ENCODE measurements at regions not wholly inside any gene's neighbourhood (a gene's known extent, or its start where the extent isn't known, plus 50 kb on each side); places are given as distances from the start of the nearest gene placed in this dataset.

GRCh38 chr6:126540161-126540560 lies 200.2 kb downstream of the CENPW start:
- ChIA-PET CTCF (interaction anchor here (0.7 kb wide), 1 partner anchor 26 kb away, joined by 3 read pairs; no protein-coding TSS in a partner anchor), POLR2A (ENCODE audit: unreplicated experiment) (no interaction called here)
- Histone ChIP-seq H2AK9ac (replicated peaks; ENCODE audit: low read depth, low read length, poor library complexity) (no peak overlapping the region), H3K27ac (ENCODE audit: insufficient read depth, low read length) (no peak overlapping the region), H3K14ac (replicated peaks; ENCODE audit: low read depth, low read length) (no peak overlapping the region), H3K4me3 (ENCODE audit: insufficient read depth, low read depth, low read length) (no peak overlapping the region), H2BK5ac (ENCODE audit: low read depth, low read length, poor library complexity, severe bottlenecking) (no peak overlapping the region), H2AK5ac (ENCODE audit: low read depth, low read length) (no peak overlapping the region), H4K8ac (ENCODE audit: low read depth in 2 of 2, low read length in 2 of 2) (no peak overlapping the region), H3K9me1 (ENCODE audit: insufficient read depth, low read length) (no peaks in the 10 kb centered on the region), H2BK120ac (ENCODE audit: low read depth, low read length) (no peak overlapping the region), H3K4me1 (ENCODE audit: control insufficient read depth, insufficient read depth, low read length) (no peaks in the 10 kb centered on the region), H3K23ac (ENCODE audit: low read depth, low read length) (no peak overlapping the region), H3K9ac (ENCODE audit: low read depth, low read length) (no peak overlapping the region), H2BK15ac (ENCODE audit: low read depth, low read length) (no peak overlapping the region), H3K56ac (ENCODE audit: extremely low read depth, insufficient read depth, low read length) (no peak overlapping the region), H2BK20ac (ENCODE audit: low read depth, low read length) (no peak overlapping the region), H3K79me1 (ENCODE audit: low read depth in 1 of 2, low read length in 2 of 2) (no peaks in the 10 kb centered on the region), H2AFZ (replicated peaks; ENCODE audit: low read length, poor library complexity) (no peak overlapping the region), H3K27me3 (ENCODE audit: control insufficient read depth, insufficient read depth, low read length) (no peaks in the 10 kb centered on the region), H3K9me3 (ENCODE audit: control insufficient read depth, insufficient read depth, low read length) (no peaks in the 10 kb centered on the region), H4K5ac (ENCODE audit: low read depth, low read length) (no peak overlapping the region), H3K18ac (ENCODE audit: low read depth, low read length) (no peak overlapping the region), H3K4me2 (ENCODE audit: low read depth, low read length) (no peak overlapping the region), H3K36me3 (ENCODE audit: control insufficient read depth, insufficient read depth, low read length) (no peaks in the 10 kb centered on the region), H4K91ac (ENCODE audit: insufficient read depth, low read depth, low read length) (no peak overlapping the region), H4K20me1 (ENCODE audit: insufficient read depth, low read length) (no peaks in the 10 kb centered on the region), H3K4ac (ENCODE audit: low read depth, low read length) (no peak overlapping the region)
- in situ Hi-C loops (cut with MboI; ENCODE audit: low sequenced_read_pairs): no loop called here
- no TSS peak for BruUV-seq (replicated peaks)
- DNase-seq: no peak
- intact Hi-C loops (cut with micrococcal nuclease): no loop called here
- no peak for ATAC-seq (ENCODE audit: low read depth)
- dilution Hi-C loops (cut with HindIII; ENCODE audit: low sequenced_read_pairs, unreplicated experiment): no loop called here
- TF ChIP-seq USF2 (IDR thresholded peaks at IDR 0.05; ENCODE audit: low read depth, low read length): no peak
